SK-N-SH (cell line): ENCODE measurements at regions not wholly inside any gene's neighbourhood (a gene's known extent, or its start where the extent isn't known, plus 50 kb on each side); places are given as distances from the start of the nearest gene placed in this dataset.

Experiments
- CTCF ChIA-PET: fragments of 300-600, 350-600 bp; formaldehyde crosslinking; extraction: SDS; loops from one replicate; lab custom pipeline; 2021; lab: Yijun Ruan, JAX
- POLR2A ChIA-PET: fragments of 350-600 bp; sonication (Branson Sonifier 250); formaldehyde crosslinking; extraction: SDS; loops from one replicate; lab custom pipeline; 2020; ENCODE audit warnings: antibody characterized with exemption, inconsistent platforms; lab: Yijun Ruan, JAX
- DNase-seq: peaks from one replicate; pipeline ENCODE4 v3.0.0; 2012
- H2AFZ ChIP-seq: fragments of 200-600 bp; sonication (generic); 2 replicates; pipeline ENCODE4 v1.8.1; 2016; ENCODE audit warnings: antibody characterized with exemption, mild to moderate bottlenecking, low read depth
- H3F3A ChIP-seq: fragments of 200-600 bp; sonication (generic); replicated peaks from 2 replicates; pipeline ENCODE3; 2016; ENCODE audit warnings: antibody characterized with exemption, mild to moderate bottlenecking; ENCODE audit not compliant: insufficient read depth
- H3K27ac ChIP-seq, 2 experiments: fragments of 200-500 bp in 1 of 2; fragments of 200-600 bp in 1 of 2; sonication (Bioruptor generic) in 1 of 2; sonication (generic), shearing (Covaris generic) in 1 of 2; 2 replicates each; pipeline versions ENCODE4 v1.5.1 to v1.6.1; 2014 to 2016; ENCODE audit warnings: low read depth in 2 of 2, inconsistent platforms in 1 of 2, low read length in 1 of 2, mild to moderate bottlenecking in 1 of 2, mixed read lengths in 1 of 2
- H3K27me3 ChIP-seq: fragments of 200-600 bp; sonication (generic), shearing (Covaris generic); 2 replicates; pipeline ENCODE4 v1.6.1; 2016; ENCODE audit warnings: mixed run types; ENCODE audit not compliant: insufficient read depth
- H3K36me3 ChIP-seq, 2 experiments: fragments of 200-500 bp in 1 of 2; fragments of 200-600 bp in 1 of 2; sonication (Bioruptor generic) in 1 of 2; sonication (generic) in 1 of 2; replicated peaks in 1 of 2; 2 replicates each; pipeline versions ENCODE3 to v1.5.1; 2014 to 2016; ENCODE audit warnings: low read length in 1 of 2, mild to moderate bottlenecking in 1 of 2; ENCODE audit not compliant: insufficient read depth in 2 of 2, control insufficient read depth in 1 of 2
- H3K4me1 ChIP-seq, 2 experiments: fragments of 200-500 bp in 1 of 2; fragments of 200-600 bp in 1 of 2; sonication (Bioruptor generic) in 1 of 2; sonication (generic), shearing (Covaris generic) in 1 of 2; 2 replicates each; pipeline versions ENCODE4 v1.5.1 to v1.6.1; 2014 to 2016; ENCODE audit warnings: low read depth in 1 of 2, low read length in 1 of 2, mixed run types in 1 of 2; ENCODE audit not compliant: insufficient read depth in 2 of 2, control insufficient read depth in 1 of 2
- H3K4me2 ChIP-seq: fragments of 200-600 bp; sonication (generic), shearing (Covaris generic); 2 replicates; pipeline ENCODE4 v1.6.1; 2017; ENCODE audit warnings: mixed run types
- H3K4me3 ChIP-seq, 2 experiments: fragments of 200-500 bp in 1 of 2; fragments of 200-600 bp in 1 of 2; sonication (Bioruptor generic) in 1 of 2; sonication (generic), shearing (Covaris generic) in 1 of 2; 2 replicates each; pipeline versions ENCODE4 v1.5.1 to v1.8.1; 2014 to 2016; ENCODE audit warnings: low read depth in 2 of 2, inconsistent platforms in 1 of 2, low read length in 1 of 2, mild to moderate bottlenecking in 1 of 2, mixed read lengths in 1 of 2, moderate library complexity in 1 of 2
- H3K79me2 ChIP-seq: fragments of 200-600 bp; sonication (generic); 2 replicates; pipeline ENCODE4 v1.8.1; 2017; ENCODE audit warnings: mild to moderate bottlenecking; ENCODE audit not compliant: insufficient read depth
- H3K9ac ChIP-seq: fragments of 200-600 bp; sonication (generic); 2 replicates; pipeline ENCODE4 v1.6.1; 2017; ENCODE audit warnings: mixed run types
- H3K9me2 ChIP-seq: fragments of 200-600 bp; sonication (generic); 2 replicates; pipeline ENCODE4 v1.6.1; 2017; ENCODE audit warnings: mixed run types
- H3K9me3 ChIP-seq: fragments of 200-600 bp; sonication (generic); 2 replicates; pipeline ENCODE4 v1.6.1; 2017; ENCODE audit warnings: mixed run types, mild to moderate bottlenecking, moderate library complexity
- H4K20me1 ChIP-seq: fragments of 200-600 bp; sonication (generic); 2 replicates; pipeline ENCODE4 v1.6.1; 2017; ENCODE audit warnings: mild to moderate bottlenecking, mixed run types; ENCODE audit not compliant: insufficient read depth
- ELF1 ChIP-seq: IDR thresholded peaks from 2 replicates; pipeline ENCODE4 v1.4.0; 2012
- FOXJ3 ChIP-seq: sonication (generic); formaldehyde crosslinking; IDR thresholded peaks from 2 replicates; pipeline ENCODE4 v1.5.1; 2020; ENCODE audit warnings: mild to moderate bottlenecking, missing genetic modification reagents
- FOXM1 ChIP-seq: IDR thresholded peaks from 2 replicates; pipeline ENCODE4 v1.4.0; 2012; ENCODE audit warnings: low read depth, mild to moderate bottlenecking
- GABPA ChIP-seq: IDR thresholded peaks from 2 replicates; pipeline ENCODE4 v1.4.0; 2012; ENCODE audit warnings: low read depth, mild to moderate bottlenecking
- JUND ChIP-seq: IDR thresholded peaks from 2 replicates; pipeline ENCODE4 v1.4.0; 2012
- NFIC ChIP-seq: IDR thresholded peaks from 2 replicates; pipeline ENCODE4 v1.4.0; 2012; ENCODE audit warnings: borderline replicate concordance
- NRF1 ChIP-seq: IDR thresholded peaks from 2 replicates; pipeline ENCODE4 v1.6.1; 2012; ENCODE audit warnings: low read depth, mild to moderate bottlenecking, low read length
- POLR2AphosphoS5 ChIP-seq: IDR thresholded peaks from 2 replicates; pipeline ENCODE4 v1.6.1; 2012; ENCODE audit warnings: low read depth, low read length
- RCOR1 ChIP-seq: fragments of 150-350 bp; IDR thresholded peaks from 2 replicates; pipeline ENCODE4 v1.6.1; 2017; ENCODE audit warnings: antibody characterized with exemption, low read length
- RXRA ChIP-seq: IDR thresholded peaks from 2 replicates; pipeline ENCODE4 v1.4.0; 2012; ENCODE audit warnings: low read depth, mild to moderate bottlenecking, borderline replicate concordance
- SIN3A ChIP-seq: IDR thresholded peaks from 2 replicates; pipeline ENCODE4 v1.6.1; 2012; ENCODE audit warnings: low read depth, mild to moderate bottlenecking, low read length, moderate library complexity, borderline replicate concordance
- TAF1 ChIP-seq: IDR thresholded peaks from 2 replicates; pipeline ENCODE4 v1.6.1; 2012; ENCODE audit warnings: low read depth, mild to moderate bottlenecking, low read length, moderate library complexity, borderline replicate concordance
- TEAD4 ChIP-seq: IDR thresholded peaks from 2 replicates; pipeline ENCODE4 v1.4.0; 2012; ENCODE audit warnings: mild to moderate bottlenecking, borderline replicate concordance; ENCODE audit not compliant: insufficient read depth
- WGBS: methylation state at CpG from one replicate; pipeline ENCODE4 v1.1.6; 2017; ENCODE audit warnings: low lambda C conversion rate; 5-methylcytosine and 5-hydroxymethylcytosine counted together
- TF ChIP-seq, protein P1 (sequence below): IDR thresholded peaks from 2 replicates; pipeline ENCODE4; 2012
- TF ChIP-seq, protein P2 (sequence below): IDR thresholded peaks from 2 replicates; pipeline ENCODE4 v1.4.0; 2012; ENCODE audit warnings: low read depth, borderline replicate concordance
- TF ChIP-seq, protein P3 (sequence below): fragments of 150-350 bp; IDR thresholded peaks from 2 replicates; pipeline ENCODE4 v1.6.1; 2017; ENCODE audit warnings: antibody characterized with exemption, low read length, low read depth, borderline replicate concordance
- TF ChIP-seq, protein P4 (sequence below): fragments of 150-350 bp; IDR thresholded peaks from 2 replicates; pipeline ENCODE4 v1.6.1; 2016; ENCODE audit warnings: mild to moderate bottlenecking, low read depth, low read length
- TF ChIP-seq, protein P5 (sequence below): IDR thresholded peaks from 2 replicates; pipeline ENCODE4 v1.4.0; 2012; ENCODE audit warnings: low read depth
- TF ChIP-seq, protein P6 (sequence below): fragments of 200-600 bp; sonication (generic); IDR thresholded peaks from 2 replicates; pipeline ENCODE4 v1.6.1; 2017; ENCODE audit warnings: antibody characterized with exemption, mild to moderate bottlenecking, moderate library complexity

DNA sequence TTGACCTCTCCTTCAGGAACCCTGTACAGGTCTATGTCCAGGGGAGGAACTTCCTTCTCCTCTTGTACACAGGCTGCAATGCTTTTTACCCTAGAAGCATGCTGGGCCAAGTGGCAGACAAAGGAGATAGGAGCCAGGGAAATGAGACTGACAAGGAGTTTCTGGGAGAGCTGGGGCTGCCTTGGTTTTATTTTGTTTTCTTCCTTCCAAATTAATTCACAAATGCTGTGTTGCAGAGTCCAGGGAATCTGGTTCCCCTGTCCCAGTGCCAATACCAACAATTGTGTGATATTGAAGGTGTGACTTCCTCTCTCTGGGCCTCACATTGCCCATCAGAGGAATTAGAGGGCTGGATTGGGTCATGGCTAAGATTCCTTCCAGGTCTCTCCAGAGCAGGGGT is 224.8 kb upstream of the PPP2R3A start:
- ChIA-PET POLR2A (no interaction called here), CTCF (no interaction called here)
- no peak for DNase-seq

DNA sequence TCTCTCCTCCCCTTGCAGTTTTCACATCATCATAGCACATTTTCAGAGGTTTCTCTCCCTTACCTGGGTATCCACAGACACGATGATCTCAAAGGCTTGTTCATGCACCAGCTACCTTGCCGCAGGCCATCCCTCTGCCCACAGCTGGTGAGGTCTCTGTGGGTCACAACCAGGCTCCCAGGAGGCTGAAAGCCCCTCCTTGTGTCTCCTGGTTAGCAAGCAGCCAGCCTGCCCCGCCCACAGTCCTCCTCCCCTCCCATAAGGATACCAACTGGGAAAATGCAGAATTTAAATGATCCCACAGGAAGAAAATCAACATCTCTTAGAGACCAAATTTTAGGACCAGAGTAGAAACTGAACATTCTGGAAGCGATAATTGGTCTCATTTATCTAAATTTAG is 213.5 kb upstream of the PPP2R3A start:
- no peak overlapping the region for H3K4me3 ChIP-seq
- ChIA-PET CTCF (no interaction called here), POLR2A (interaction anchor here (0.6 kb wide), 1 partner anchor 233 kb away, joined by 3 read pairs; no protein-coding TSS in a partner anchor)
- no peaks in the 10 kb centered on the region for H3K4me1 ChIP-seq
- H3K79me2 ChIP-seq = no peaks in the 10 kb centered on the region
- no peak overlapping the region for H3K27ac ChIP-seq
- no peak overlapping the region for H3K4me2 ChIP-seq
- H4K20me1 ChIP-seq = no peaks in the 10 kb centered on the region
- no peak overlapping the region for H3K9ac ChIP-seq
- H3F3A ChIP-seq = no peaks in the 10 kb centered on the region
- 17% methylated on average over 4 of the region's 4 CpGs for WGBS
- H3K27me3 ChIP-seq = no peaks in the 10 kb centered on the region
- no peak overlapping the region for H2AFZ ChIP-seq
- H3K9me3 ChIP-seq = no peaks in the 10 kb centered on the region
- no peaks in the 10 kb centered on the region for H3K36me3 ChIP-seq
- no peak for DNase-seq
- no peaks in the 10 kb centered on the region for H3K9me2 ChIP-seq
- TF ChIP-seq SIN3A (no peak), ELF1 (no peak), FOXM1 (no peak), RCOR1 (no peak), NFIC (no peak), TAF1 (no peak), NRF1 (no peak), TEAD4 (no peak), GABPA (no peak), JUND (no peak)
- TF ChIP-seq, protein P1, sequence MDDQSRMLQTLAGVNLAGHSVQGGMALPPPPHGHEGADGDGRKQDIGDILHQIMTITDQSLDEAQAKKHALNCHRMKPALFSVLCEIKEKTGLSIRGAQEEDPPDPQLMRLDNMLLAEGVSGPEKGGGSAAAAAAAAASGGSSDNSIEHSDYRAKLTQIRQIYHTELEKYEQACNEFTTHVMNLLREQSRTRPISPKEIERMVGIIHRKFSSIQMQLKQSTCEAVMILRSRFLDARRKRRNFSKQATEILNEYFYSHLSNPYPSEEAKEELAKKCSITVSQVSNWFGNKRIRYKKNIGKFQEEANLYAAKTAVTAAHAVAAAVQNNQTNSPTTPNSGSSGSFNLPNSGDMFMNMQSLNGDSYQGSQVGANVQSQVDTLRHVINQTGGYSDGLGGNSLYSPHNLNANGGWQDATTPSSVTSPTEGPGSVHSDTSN = no peak
- TF ChIP-seq, protein P2, sequence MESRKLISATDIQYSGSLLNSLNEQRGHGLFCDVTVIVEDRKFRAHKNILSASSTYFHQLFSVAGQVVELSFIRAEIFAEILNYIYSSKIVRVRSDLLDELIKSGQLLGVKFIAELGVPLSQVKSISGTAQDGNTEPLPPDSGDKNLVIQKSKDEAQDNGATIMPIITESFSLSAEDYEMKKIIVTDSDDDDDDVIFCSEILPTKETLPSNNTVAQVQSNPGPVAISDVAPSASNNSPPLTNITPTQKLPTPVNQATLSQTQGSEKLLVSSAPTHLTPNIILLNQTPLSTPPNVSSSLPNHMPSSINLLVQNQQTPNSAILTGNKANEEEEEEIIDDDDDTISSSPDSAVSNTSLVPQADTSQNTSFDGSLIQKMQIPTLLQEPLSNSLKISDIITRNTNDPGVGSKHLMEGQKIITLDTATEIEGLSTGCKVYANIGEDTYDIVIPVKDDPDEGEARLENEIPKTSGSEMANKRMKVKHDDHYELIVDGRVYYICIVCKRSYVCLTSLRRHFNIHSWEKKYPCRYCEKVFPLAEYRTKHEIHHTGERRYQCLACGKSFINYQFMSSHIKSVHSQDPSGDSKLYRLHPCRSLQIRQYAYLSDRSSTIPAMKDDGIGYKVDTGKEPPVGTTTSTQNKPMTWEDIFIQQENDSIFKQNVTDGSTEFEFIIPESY = no peak
- TF ChIP-seq, protein P3, sequence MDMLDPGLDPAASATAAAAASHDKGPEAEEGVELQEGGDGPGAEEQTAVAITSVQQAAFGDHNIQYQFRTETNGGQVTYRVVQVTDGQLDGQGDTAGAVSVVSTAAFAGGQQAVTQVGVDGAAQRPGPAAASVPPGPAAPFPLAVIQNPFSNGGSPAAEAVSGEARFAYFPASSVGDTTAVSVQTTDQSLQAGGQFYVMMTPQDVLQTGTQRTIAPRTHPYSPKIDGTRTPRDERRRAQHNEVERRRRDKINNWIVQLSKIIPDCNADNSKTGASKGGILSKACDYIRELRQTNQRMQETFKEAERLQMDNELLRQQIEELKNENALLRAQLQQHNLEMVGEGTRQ = no peak
- TF ChIP-seq, protein P4, sequence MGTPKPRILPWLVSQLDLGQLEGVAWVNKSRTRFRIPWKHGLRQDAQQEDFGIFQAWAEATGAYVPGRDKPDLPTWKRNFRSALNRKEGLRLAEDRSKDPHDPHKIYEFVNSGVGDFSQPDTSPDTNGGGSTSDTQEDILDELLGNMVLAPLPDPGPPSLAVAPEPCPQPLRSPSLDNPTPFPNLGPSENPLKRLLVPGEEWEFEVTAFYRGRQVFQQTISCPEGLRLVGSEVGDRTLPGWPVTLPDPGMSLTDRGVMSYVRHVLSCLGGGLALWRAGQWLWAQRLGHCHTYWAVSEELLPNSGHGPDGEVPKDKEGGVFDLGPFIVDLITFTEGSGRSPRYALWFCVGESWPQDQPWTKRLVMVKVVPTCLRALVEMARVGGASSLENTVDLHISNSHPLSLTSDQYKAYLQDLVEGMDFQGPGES = no peak
- TF ChIP-seq, protein P5, sequence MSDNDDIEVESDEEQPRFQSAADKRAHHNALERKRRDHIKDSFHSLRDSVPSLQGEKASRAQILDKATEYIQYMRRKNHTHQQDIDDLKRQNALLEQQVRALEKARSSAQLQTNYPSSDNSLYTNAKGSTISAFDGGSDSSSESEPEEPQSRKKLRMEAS = no peak

More for the DNA sequence above, 224.8 kb upstream of the PPP2R3A start:
- Histone ChIP-seq H3K9me2 (no peaks in the 10 kb centered on the region), H3K4me1 (no peaks in the 10 kb centered on the region), H2AFZ (no peak overlapping the region), H3K36me3 (no peaks in the 10 kb centered on the region), H3K79me2 (no peaks in the 10 kb centered on the region), H3K9me3 (no peaks in the 10 kb centered on the region), H4K20me1 (no peaks in the 10 kb centered on the region), H3K27ac (no peak overlapping the region), H3K4me2 (no peak overlapping the region), H3K27me3 (no peaks in the 10 kb centered on the region), H3K9ac (no peak overlapping the region), H3K4me3 (no peak overlapping the region), H3F3A (no peaks in the 10 kb centered on the region)
- TF ChIP-seq RXRA (no peak), NRF1 (no peak), TEAD4 (no peak), POLR2AphosphoS5 (no peak), RCOR1 (no peak), FOXJ3 (CRISPR knock-in tag) (no peak)
- TF ChIP-seq, protein P6, sequence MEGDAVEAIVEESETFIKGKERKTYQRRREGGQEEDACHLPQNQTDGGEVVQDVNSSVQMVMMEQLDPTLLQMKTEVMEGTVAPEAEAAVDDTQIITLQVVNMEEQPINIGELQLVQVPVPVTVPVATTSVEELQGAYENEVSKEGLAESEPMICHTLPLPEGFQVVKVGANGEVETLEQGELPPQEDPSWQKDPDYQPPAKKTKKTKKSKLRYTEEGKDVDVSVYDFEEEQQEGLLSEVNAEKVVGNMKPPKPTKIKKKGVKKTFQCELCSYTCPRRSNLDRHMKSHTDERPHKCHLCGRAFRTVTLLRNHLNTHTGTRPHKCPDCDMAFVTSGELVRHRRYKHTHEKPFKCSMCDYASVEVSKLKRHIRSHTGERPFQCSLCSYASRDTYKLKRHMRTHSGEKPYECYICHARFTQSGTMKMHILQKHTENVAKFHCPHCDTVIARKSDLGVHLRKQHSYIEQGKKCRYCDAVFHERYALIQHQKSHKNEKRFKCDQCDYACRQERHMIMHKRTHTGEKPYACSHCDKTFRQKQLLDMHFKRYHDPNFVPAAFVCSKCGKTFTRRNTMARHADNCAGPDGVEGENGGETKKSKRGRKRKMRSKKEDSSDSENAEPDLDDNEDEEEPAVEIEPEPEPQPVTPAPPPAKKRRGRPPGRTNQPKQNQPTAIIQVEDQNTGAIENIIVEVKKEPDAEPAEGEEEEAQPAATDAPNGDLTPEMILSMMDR = no peak
- TF ChIP-seq, protein P4 = no peak
